ENCODE measurements at regions not wholly inside any gene's neighbourhood (a gene's known extent, or its start where the extent isn't known, plus 50 kb on each side); places are given as distances from the start of the nearest gene placed in this dataset.

DNA sequence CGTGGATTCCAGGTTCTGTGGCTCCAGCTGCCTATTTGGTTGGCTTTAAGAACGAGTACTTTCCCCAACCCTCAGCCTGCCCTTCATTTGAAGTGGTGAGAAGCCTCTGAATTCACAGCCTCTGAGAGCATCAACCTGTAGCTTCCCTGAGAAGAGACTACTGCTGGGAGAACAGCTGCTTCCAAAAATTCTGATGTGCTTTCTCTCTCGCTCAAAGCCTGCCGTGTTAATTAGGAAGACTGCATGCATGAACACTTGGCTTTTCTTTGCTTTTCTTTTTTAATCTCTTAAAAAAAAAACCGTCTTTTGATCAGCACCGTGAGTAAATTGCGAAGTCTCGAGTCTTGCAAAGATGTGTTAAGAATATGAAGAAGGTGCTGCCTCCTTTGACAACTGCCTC lies 153.4 kb upstream of the MAP1B start:
- Mint-ChIP-seq H3K27ac (no peak overlapping the region), H3K9me3 (peaks cover 0 to 26% (median 7%) of the 10 kb centered on the region in 9 donors), H3K4me1 (no peaks in the 10 kb centered on the region), H3K36me3 (peaks cover 0 to 2% (median 0%) of the 10 kb centered on the region in 3 donors), H3K4me3 (no peak overlapping the region), H3K27me3 (peaks cover 3 to 22% (median 22%) of the 10 kb centered on the region in 5 donors)
- POLR2A ChIA-PET, result no interaction called here
- DNase-seq (no peak), ATAC-seq (no peak)

DNA sequence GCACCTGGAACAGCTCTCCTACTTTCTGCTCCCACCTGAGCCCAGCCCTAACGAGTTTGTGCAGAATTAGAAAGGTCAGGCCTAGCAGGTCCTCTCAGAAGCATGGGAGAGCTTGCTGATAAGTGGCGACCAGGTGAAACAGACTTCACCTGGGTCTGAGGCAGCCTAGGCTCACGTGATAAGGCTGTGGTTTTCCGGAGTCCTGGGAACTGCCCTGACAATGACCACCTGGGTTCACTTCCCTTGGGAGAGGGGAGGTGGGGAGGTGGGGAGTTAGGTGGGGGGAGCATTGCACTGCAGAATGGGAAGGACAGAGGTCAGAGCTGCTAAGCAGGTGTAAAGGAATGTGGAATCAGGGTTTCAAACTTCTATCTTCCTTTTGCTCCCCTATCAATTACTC lies 152.9 kb upstream of the MAP1B start:
- Mint-ChIP-seq H3K9me3 (peaks cover 0 to 21% (median 5%) of the 10 kb centered on the region in 9 donors), H3K4me3 (no peak overlapping the region), H3K27ac (peak overlapping the region in 1 of 10 donors; percentile 18), H3K27me3 (peaks cover 3 to 22% (median 22%) of the 10 kb centered on the region in 5 donors), H3K4me1 (no peaks in the 10 kb centered on the region), H3K36me3 (no peaks in the 10 kb centered on the region)
- POLR2A ChIA-PET, result no interaction called here
- ATAC-seq (no peak), DNase-seq (no peak)

DNA sequence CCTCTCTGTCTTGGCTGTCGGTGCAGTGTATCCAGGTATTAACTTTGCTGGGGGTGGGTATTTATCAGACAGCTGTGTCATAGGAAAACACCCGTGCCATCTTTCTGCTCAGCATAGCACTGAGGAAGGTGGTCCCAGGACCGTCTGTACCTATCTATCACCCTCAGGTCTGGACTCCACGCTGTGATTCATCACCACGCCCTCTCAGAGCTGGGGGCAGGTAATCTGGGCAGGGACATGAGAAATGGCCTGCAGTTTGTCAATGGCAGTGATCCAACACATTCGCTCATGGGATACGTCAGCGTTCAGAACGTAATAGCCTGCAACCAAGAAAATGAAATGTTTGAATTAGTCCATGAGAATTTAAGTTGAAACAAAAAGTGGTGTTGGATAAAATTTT lies 151.6 kb upstream of the MAP1B start:
- H3K36me3 Mint-ChIP-seq, result no peaks in the 10 kb centered on the region
- no peaks in the 10 kb centered on the region for H3K4me1 Mint-ChIP-seq
- no peak for ATAC-seq
- no peak for DNase-seq
- peaks cover 0 to 14% (median 0%) of the 10 kb centered on the region in 9 donors for H3K9me3 Mint-ChIP-seq
- no peak overlapping the region for H3K4me3 Mint-ChIP-seq
- POLR2A ChIA-PET, result no interaction called here
- H3K27me3 Mint-ChIP-seq, result peaks cover 3 to 22% (median 18%) of the 10 kb centered on the region in 5 donors
- no peak overlapping the region for H3K27ac Mint-ChIP-seq

DNA sequence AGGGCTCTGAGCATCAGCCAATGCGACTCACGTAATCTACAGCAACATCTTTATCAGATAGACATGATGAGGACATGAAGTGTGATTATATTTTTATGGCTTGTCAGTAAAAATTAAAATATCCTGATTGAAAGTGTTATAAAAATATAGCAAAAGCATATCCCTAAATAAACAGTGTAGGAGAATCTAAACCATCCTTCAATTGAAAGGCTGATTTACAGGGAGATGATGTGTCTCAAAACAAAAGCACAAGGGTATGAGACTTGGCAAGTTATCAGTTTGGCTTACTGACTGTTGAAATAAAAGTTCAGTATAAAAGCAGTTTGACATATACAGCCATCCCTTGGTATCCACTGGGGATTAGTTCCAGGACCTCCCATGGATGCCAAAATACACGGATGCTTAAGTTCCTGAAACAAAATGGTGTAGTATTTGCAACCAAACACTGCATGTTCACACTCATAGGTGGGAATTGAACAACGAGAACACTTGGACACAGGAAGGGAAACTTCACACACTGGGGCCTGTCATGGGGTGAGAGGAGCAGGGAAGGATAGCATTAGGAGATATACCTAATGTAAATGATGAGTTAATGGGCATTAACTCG lies 149.9 kb upstream of the MAP1B start:
- Mint-ChIP-seq H3K4me3 (no peak overlapping the region), H3K27ac (no peak overlapping the region), H3K27me3 (peaks cover 3 to 18% (median 12%) of the 10 kb centered on the region in 5 donors), H3K9me3 (peaks cover 0 to 1% (median 0%) of the 10 kb centered on the region in 9 donors), H3K4me1 (no peaks in the 10 kb centered on the region), H3K36me3 (no peaks in the 10 kb centered on the region)
- DNase-seq (no peak), ATAC-seq (no peak)
- POLR2A ChIA-PET, result no interaction called here

DNA sequence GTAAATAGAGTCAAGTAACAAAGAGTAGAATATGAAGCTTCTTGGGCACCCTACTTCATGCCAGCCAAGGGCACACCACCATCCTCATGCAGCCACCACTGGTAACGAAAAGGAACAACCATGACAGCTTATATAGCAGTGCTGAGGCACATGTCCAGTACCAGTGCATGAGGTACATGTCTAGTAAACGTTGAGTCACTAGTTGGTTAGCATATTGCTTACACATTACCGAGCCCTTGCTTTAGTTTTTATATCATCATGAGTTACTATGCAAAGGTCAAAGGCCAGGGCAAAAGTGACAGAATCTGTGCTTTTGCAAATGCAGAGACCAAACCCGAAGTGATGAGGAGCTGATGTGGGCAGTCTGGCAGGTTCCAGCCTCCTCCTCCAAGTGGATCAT lies 147.1 kb upstream of the MAP1B start:
- no peak overlapping the region for H3K27ac Mint-ChIP-seq
- H3K4me1 Mint-ChIP-seq, result no peaks in the 10 kb centered on the region
- no peak overlapping the region for H3K4me3 Mint-ChIP-seq
- DNase-seq, result no peak
- no peaks in the 10 kb centered on the region for H3K36me3 Mint-ChIP-seq
- POLR2A ChIA-PET, result no interaction called here
- peaks cover 0 to 10% (median 4%) of the 10 kb centered on the region in 5 donors for H3K27me3 Mint-ChIP-seq
- H3K9me3 Mint-ChIP-seq, result no peaks in the 10 kb centered on the region
- ATAC-seq, result no peak

DNA sequence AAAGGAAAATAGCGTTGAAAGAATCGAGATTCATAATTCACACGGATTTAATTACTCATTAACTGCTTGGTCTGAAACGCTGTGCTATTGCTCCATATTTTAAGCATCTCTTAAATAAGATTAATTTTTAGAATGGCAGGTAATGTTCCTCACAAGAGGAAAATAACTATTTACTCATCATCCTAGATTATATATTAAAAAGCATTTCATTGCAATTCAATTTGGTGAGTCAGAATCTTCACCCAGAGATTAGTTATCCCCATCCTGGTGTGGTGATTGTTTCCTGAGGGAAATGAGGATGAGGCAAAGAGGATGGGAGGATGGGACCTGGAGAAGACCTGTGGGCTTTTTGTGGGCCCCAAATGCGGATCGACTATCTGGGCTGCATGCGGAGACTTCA lies 145.5 kb upstream of the MAP1B start:
- peaks cover 0 to 3% (median 0%) of the 10 kb centered on the region in 9 donors for H3K9me3 Mint-ChIP-seq
- POLR2A ChIA-PET, result no interaction called here
- no peaks in the 10 kb centered on the region for H3K4me1 Mint-ChIP-seq

DNA sequence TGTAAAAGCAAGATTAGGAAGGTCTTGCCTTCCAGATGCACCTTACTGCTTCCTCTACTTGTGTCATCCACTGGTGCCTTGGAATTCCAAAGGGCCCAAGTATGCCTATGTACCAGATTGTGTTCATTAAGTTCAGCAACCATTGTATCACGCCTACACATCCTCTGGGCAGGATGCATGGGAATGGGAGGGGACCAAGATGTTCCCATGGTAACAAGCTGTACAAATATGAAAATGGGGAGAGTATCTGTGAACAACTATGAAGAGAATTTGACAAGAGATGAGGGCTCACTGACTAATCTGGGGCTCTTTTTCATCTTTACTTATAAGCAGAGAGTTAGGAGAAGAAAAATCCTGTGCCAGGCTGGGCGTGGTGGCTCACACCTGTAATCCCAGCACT lies 137.8 kb upstream of the MAP1B start:
- POLR2A ChIA-PET, result no interaction called here

More for the DNA sequence above, 145.5 kb upstream of the MAP1B start:
- H3K36me3 Mint-ChIP-seq, result no peaks in the 10 kb centered on the region
- H3K27ac Mint-ChIP-seq, result no peak overlapping the region
- DNase-seq (no peak), ATAC-seq (no peak)
- H3K4me3 Mint-ChIP-seq, result no peak overlapping the region
- peaks cover 1 to 15% (median 7%) of the 10 kb centered on the region in 5 donors for H3K27me3 Mint-ChIP-seq

DNA sequence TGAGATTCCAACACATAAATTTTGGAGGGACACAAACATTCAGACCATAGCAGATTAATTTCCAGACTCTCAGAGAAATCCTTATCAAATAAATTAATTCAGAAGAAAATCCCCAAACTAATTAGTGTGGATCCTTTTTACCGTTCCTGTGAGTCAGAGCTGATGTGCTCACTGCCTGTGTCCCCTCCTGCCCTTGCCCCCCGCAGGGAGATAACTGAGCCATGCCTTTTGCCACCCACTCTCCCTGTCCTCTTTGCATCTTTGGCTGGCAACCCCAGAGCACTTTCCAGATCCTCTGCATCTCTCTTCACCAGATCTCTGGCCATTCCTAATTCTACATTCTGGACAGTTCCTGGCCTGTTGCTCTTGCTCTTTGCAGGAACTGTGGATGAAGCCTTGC lies 135.4 kb upstream of the MAP1B start:
- no peaks in the 10 kb centered on the region for H3K36me3 Mint-ChIP-seq
- no peaks in the 10 kb centered on the region for H3K9me3 Mint-ChIP-seq
- peaks cover 4 to 41% (median 17%) of the 10 kb centered on the region in 5 donors for H3K27me3 Mint-ChIP-seq
- DNase-seq, result no peak
- POLR2A ChIA-PET, result no interaction called here
- no peaks in the 10 kb centered on the region for H3K4me1 Mint-ChIP-seq
- no peak overlapping the region for H3K4me3 Mint-ChIP-seq
- no peak overlapping the region for H3K27ac Mint-ChIP-seq
- no peak for ATAC-seq

More for the DNA sequence above, 137.8 kb upstream of the MAP1B start:
- Mint-ChIP-seq H3K4me3 (no peak overlapping the region), H3K36me3 (no peaks in the 10 kb centered on the region), H3K27me3 (peaks cover 6 to 50% (median 22%) of the 10 kb centered on the region in 5 donors), H3K27ac (no peak overlapping the region), H3K9me3 (peaks cover 0 to 3% (median 0%) of the 10 kb centered on the region in 9 donors), H3K4me1 (no peaks in the 10 kb centered on the region)
- no peak for DNase-seq
- ATAC-seq, result no peak

DNA sequence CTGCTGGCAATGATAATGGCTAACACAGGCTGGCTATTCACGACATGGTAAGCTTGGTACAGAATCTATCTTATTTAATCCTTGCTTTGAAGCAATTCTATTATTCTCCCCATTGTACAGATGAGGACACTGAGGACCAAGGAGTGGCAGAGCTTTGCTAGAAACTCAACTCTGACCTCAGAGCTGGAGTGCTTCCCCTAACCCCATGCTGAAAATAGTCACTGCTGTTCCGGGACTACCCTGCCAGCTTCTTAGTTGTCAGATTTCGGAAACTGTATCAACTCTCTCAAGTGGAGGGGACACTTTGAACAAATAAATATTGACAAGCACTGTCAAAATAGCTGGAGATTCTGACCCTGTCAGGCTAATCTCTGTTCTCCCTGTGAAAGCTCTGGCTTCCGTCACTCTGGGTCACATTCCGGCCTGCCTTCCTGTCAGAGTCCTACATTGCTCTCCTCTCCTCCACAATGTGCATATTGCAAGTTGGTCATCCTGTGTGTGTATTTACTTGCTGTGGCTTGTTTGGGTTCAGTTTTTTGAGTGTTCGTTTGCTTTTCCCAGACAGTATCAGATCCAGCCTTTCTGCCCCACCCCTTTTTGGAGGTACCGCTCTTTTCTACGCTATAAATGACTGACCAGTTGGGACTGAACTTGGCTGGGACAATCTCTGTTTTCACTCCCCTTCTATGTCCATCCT lies 134.3 kb upstream of the MAP1B start:
- no peaks in the 10 kb centered on the region for H3K9me3 Mint-ChIP-seq
- no peaks in the 10 kb centered on the region for H3K36me3 Mint-ChIP-seq
- no peak overlapping the region for H3K4me3 Mint-ChIP-seq
- H3K27ac Mint-ChIP-seq, result no peak overlapping the region
- ATAC-seq, result no peak
- POLR2A ChIA-PET, result no interaction called here
- no peaks in the 10 kb centered on the region for H3K4me1 Mint-ChIP-seq
- no peak for DNase-seq
- peaks cover 6 to 39% (median 17%) of the 10 kb centered on the region in 5 donors for H3K27me3 Mint-ChIP-seq

DNA sequence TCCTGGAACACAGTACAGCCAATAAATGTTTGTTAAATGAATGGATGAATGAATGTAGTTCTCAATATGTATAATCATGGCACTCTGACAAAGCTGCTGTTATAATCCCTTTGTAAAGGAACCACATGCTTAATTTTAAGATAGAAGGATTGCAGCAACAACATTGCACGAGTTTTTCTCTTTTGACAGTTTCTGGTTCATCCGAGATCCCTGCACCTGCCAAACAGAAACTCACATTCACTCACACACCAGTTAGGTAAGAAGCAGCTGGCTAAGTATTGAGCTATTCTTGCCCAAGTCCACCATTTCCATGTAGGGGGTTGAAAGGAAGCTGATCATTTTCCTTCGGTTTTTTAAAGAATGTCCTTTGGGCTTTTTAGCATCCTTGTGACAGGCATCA lies 133.7 kb upstream of the MAP1B start:
- Mint-ChIP-seq H3K4me1 (no peaks in the 10 kb centered on the region), H3K36me3 (no peaks in the 10 kb centered on the region), H3K4me3 (no peak overlapping the region), H3K27me3 (peaks cover 6 to 36% (median 15%) of the 10 kb centered on the region in 5 donors), H3K9me3 (no peaks in the 10 kb centered on the region), H3K27ac (no peak overlapping the region)
- ATAC-seq (no peak), DNase-seq (no peak)
- POLR2A ChIA-PET, result no interaction called here

DNA sequence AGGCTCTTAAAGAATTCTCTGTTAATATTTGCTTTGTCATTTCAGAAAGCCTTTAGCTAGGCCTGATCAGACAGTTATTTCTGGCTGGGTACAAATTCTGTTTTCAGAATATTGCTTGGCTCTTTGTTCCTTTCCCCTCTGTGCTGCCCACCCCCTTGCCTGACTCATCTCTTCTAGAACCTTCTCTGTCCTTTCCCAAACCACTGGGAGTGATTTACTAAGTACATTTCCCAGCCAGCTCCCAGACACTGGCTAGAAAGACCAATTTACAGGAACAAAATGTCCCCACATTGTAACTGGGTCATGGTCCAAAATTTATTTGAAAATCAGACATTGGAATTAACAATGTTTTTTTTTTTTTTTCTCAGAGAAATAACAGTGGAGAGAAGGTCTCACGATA lies 133.1 kb upstream of the MAP1B start:
- Mint-ChIP-seq H3K4me3 (no peak overlapping the region), H3K36me3 (no peaks in the 10 kb centered on the region), H3K27me3 (peaks cover 6 to 30% (median 13%) of the 10 kb centered on the region in 5 donors), H3K27ac (no peak overlapping the region), H3K9me3 (no peaks in the 10 kb centered on the region), H3K4me1 (no peaks in the 10 kb centered on the region)
- DNase-seq, result no peak
- POLR2A ChIA-PET, result no interaction called here
- ATAC-seq, result no peak

DNA sequence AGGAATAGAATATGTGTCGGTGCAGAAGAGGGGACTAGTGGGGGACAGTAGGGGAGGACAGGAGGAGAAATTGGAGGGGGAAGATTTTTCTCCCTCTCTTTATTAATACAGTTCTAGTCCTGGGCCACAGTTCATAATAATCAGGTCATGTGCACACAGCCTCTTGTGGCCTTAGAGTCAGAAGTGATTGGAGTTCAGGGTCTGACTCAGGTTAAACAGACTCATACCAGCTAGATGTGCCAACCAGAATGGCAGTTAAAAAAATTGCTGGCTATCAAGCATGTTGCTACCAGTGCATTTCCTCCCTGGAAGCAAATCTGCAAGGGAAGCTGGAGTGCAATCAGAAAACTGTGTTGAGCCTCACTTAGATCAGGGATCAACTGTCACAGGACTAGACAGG lies 132.7 kb upstream of the MAP1B start:
- no peak for ATAC-seq
- Mint-ChIP-seq H3K27ac (no peak overlapping the region), H3K9me3 (no peaks in the 10 kb centered on the region), H3K4me1 (no peaks in the 10 kb centered on the region), H3K27me3 (peaks cover 4 to 25% (median 9%) of the 10 kb centered on the region in 5 donors), H3K36me3 (no peaks in the 10 kb centered on the region), H3K4me3 (no peak overlapping the region)
- no peak for DNase-seq
- POLR2A ChIA-PET, result no interaction called here

DNA sequence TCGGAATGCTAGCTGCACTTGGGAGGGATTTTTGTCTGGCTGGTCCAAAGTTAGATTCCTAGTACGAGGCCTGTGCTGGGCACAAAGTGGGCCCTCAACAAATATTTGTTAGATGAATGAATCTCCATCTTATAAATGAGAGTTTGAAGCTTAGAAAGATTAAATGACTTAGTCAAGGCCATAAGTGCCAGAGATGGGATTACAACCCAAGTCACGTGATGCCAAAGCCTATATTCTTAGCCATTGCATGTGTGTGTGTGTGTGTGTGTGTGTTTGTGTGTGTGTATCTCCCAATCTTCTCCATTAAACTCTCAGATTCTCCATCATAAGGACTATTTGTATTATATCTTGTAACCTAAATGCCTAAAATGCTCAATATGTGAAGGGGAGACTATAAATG lies 130.8 kb upstream of the MAP1B start:
- DNase-seq, result no peak
- no peak overlapping the region for H3K27ac Mint-ChIP-seq
- POLR2A ChIA-PET, result no interaction called here
- no peak for ATAC-seq
- H3K27me3 Mint-ChIP-seq, result peaks cover 5 to 24% (median 8%) of the 10 kb centered on the region in 5 donors
- no peaks in the 10 kb centered on the region for H3K4me1 Mint-ChIP-seq
- peaks cover 0 to 8% (median 5%) of the 10 kb centered on the region in 9 donors for H3K9me3 Mint-ChIP-seq
- H3K36me3 Mint-ChIP-seq, result no peaks in the 10 kb centered on the region
- no peak overlapping the region for H3K4me3 Mint-ChIP-seq

DNA sequence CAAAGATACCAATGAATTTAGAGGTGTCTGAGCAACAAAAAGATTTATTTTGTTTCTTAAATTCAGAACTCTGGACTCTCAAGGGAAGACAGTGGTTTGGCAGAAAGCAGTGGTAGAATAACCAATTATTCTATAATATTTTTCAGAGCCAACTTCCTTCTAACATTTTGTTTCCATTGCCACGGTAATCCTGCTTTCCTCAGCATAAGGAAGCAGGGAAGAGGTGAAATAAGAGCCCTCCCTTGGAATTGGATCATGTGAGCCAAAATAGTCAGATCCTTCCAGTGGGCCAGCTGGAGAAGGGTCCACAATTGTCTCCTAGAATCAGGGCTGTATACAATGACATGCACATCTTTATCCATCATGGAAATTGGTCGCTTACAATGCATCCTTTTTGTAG lies 130.0 kb upstream of the MAP1B start:
- no peak for ATAC-seq

More for the DNA sequence above, 130.0 kb upstream of the MAP1B start:
- Mint-ChIP-seq H3K27ac (no peak overlapping the region), H3K4me1 (no peaks in the 10 kb centered on the region), H3K4me3 (no peak overlapping the region), H3K36me3 (peaks cover 0 to 7% (median 0%) of the 10 kb centered on the region in 3 donors), H3K27me3 (peaks cover 2 to 20% (median 10%) of the 10 kb centered on the region in 5 donors), H3K9me3 (peaks cover 1 to 17% (median 11%) of the 10 kb centered on the region in 9 donors)
- POLR2A ChIA-PET, result no interaction called here
- no peak for DNase-seq

Data from naive thymus-derived CD8-positive, alpha-beta T cell (primary cell).